ENCODE measurements at regions not wholly inside any gene's neighbourhood (a gene's known extent, or its start where the extent isn't known, plus 50 kb on each side); places are given as distances from the start of the nearest gene placed in this dataset.
"Not testable (repeated sequence)": the region's sequence is repeated elsewhere in the genome, so short reads cannot be mapped to it uniquely, and the experiment has no call there.

GRCh38 chr6:153984811-153985210, 54.2 kb upstream of the OPRM1 start:
- no peaks in the 10 kb centered on the region for H3K9me3 Mint-ChIP-seq
- DNase-seq, result no peak
- no peaks in the 10 kb centered on the region for H3K36me3 Mint-ChIP-seq
- H3K27ac Mint-ChIP-seq, result no peak overlapping the region
- peaks cover 5% of the 10 kb centered on the region for H3K27me3 Mint-ChIP-seq
- H3K4me1 Mint-ChIP-seq, result no peaks in the 10 kb centered on the region
- H3K4me3 Mint-ChIP-seq, result no peak overlapping the region

DNA sequence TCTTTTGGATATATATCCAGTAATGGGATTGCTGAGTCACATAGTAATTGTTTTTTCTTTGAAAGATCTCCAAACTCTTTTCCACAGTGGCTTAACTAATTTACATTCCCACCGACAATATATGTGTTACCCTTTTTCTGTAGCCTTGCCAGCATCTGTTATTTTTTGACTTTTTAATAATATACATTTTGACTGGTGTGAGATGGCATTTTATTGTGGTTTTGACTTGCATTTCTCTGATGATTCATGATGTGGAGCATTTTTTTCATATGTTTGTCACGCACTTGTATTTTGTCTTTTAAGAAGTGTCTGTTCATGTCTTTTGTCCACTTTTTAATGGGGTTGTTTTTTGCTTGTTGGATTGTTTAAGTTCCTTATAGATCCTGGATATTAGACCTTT, 58.9 kb upstream of the OPRM1 start:
- Mint-ChIP-seq H3K4me1 (peaks cover 3% of the 10 kb centered on the region), H3K27ac (no peak overlapping the region)

DNA sequence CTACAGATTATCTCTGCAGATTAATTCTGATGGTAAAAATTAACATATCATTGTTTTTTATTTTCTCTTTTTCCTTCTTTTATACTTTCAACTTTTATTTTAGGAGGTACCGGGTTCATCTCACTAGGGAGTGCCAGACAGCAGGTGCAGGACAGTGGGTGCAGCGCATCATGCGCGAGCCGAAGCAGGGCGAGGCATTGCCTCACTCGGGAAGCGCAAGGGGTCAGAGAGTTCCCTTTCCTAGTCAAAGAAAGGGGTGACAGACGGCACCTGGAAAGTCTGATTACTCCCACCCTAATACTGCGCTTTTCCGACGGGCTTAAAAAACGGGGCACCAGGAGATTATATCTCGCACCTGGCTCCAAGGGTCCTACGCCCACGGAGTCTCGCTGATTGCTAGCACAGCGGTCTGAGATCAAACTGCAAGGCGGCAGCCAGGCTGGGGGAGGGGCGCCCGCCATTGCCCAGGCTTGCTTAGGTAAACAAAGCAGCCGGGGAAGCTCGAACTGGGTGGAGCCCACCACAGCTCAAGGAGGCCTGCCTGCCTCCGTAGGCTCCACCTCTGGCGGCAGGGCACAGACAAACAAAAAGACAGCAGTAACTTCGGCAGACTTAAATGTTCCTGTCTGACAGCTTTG, 60.0 kb upstream of the OPRM1 start:
- not testable (repeated sequence) for H3K4me1 Mint-ChIP-seq, H3K27me3 Mint-ChIP-seq, H3K4me3 Mint-ChIP-seq, H3K9me3 Mint-ChIP-seq, H3K36me3 Mint-ChIP-seq, H3K27ac Mint-ChIP-seq, DNase-seq

More for the DNA sequence above, 58.9 kb upstream of the OPRM1 start:
- Mint-ChIP-seq H3K36me3 (no peaks in the 10 kb centered on the region), H3K9me3 (peaks cover 1% of the 10 kb centered on the region), H3K4me3 (no peak overlapping the region), H3K27me3 (no peaks in the 10 kb centered on the region)
- no peak for DNase-seq

DNA sequence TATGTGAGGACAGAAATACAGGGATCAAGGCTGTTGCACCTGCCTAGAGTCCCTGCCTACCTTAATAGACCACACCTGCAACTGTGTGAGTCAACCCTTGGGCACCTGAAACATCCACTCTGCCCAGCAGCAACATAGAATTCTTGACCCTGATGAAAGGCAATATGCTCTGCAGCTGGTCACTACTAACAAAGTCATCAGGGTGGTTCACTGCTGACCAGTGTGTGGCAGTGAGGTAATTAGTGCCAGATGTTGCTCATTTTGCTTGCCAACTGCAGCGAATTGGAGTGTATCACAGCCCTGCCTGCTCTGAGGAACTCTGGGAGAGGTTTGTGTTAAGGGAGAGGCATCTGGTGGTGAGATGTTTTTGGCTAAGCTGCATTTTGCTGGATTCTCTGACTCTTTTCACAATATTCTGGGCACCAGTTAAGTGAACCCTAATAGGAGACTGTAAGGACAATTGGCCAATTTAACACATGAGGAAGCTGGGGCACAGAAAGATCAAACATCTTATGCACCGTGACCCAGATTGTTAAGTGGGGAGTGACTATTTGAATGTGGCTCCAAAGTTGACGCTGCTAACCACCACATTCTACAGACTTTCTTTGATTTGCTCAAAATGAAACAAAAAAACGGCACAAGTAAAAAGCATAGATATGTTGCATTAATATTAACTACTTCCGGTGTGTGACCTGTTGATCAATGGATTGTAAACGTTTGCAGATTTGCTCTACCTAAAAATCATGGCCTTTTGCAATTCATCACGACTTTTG, 61.9 kb upstream of the OPRM1 start:
- H3K4me1 Mint-ChIP-seq, result peaks cover 3% of the 10 kb centered on the region
- H3K27me3 Mint-ChIP-seq, result no peaks in the 10 kb centered on the region
- H3K9me3 Mint-ChIP-seq, result peaks cover 1% of the 10 kb centered on the region
- H3K36me3 Mint-ChIP-seq, result no peaks in the 10 kb centered on the region
- DNase-seq, result no peak
- no peak overlapping the region for H3K4me3 Mint-ChIP-seq
- H3K27ac Mint-ChIP-seq, result no peak overlapping the region

GRCh38 chr6:153966001-153966400, 73.0 kb upstream of the OPRM1 start:
- peaks cover 9% of the 10 kb centered on the region for H3K4me1 Mint-ChIP-seq
- no peak overlapping the region for H3K4me3 Mint-ChIP-seq
- H3K27me3 Mint-ChIP-seq, result no peaks in the 10 kb centered on the region
- H3K27ac Mint-ChIP-seq, result no peak overlapping the region
- no peaks in the 10 kb centered on the region for H3K9me3 Mint-ChIP-seq
- no peaks in the 10 kb centered on the region for H3K36me3 Mint-ChIP-seq
- no peak for DNase-seq

GRCh38 chr6:153963352-153963751, 75.7 kb upstream of the OPRM1 start:
- Mint-ChIP-seq H3K4me1 (peaks cover 9% of the 10 kb centered on the region), H3K36me3 (no peaks in the 10 kb centered on the region), H3K9me3 (no peaks in the 10 kb centered on the region), H3K4me3 (no peak overlapping the region), H3K27me3 (no peaks in the 10 kb centered on the region), H3K27ac (no peak overlapping the region)
- no peak for DNase-seq

DNA sequence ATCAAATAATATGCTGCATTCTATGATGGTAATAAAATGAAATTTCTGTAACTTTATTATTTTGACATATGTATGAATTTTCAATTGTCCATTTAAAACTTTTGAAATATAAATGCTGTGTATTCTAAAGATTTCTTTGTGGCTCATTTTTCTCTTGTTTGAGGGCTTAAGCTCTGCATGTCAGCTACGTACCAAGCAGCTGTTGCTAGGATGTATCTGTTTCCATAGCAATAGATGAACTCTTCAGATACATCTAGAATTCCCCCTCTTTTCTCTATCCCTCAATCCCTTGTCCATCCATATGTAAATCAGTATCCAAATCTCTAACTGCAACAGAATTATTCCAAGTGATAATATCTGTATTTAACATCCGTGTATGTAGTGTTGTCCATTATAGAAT, 76.5 kb upstream of the OPRM1 start:
- Mint-ChIP-seq H3K27ac (no peak overlapping the region), H3K9me3 (no peaks in the 10 kb centered on the region), H3K4me3 (no peak overlapping the region), H3K4me1 (peaks cover 9% of the 10 kb centered on the region), H3K36me3 (no peaks in the 10 kb centered on the region), H3K27me3 (peaks cover 2% of the 10 kb centered on the region)
- DNase-seq, result no peak

DNA sequence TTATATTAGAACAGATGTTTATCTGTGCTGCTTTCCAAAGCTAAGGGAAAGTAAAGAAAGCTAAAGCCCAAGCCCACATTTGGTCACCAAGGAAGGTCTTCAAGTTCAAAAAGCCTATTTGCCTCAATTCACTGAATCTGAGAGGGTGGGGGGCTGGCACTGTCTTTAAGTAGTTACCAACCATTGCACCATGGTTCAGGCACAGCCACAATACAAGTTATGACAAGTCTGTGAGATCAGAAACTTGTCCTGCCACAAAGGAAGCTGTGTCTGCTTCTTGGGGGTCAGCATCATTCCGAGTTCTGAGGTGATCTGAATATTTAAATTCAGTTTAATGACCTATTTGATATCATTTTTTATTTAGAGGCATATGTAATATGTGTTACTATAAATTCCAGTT, 78.3 kb upstream of the OPRM1 start:
- H3K9me3 Mint-ChIP-seq, result no peaks in the 10 kb centered on the region
- H3K4me1 Mint-ChIP-seq, result peaks cover 4% of the 10 kb centered on the region
- H3K27me3 Mint-ChIP-seq, result peaks cover 3% of the 10 kb centered on the region
- no peak overlapping the region for H3K4me3 Mint-ChIP-seq
- no peak for DNase-seq
- H3K36me3 Mint-ChIP-seq, result no peaks in the 10 kb centered on the region
- no peak overlapping the region for H3K27ac Mint-ChIP-seq

DNA sequence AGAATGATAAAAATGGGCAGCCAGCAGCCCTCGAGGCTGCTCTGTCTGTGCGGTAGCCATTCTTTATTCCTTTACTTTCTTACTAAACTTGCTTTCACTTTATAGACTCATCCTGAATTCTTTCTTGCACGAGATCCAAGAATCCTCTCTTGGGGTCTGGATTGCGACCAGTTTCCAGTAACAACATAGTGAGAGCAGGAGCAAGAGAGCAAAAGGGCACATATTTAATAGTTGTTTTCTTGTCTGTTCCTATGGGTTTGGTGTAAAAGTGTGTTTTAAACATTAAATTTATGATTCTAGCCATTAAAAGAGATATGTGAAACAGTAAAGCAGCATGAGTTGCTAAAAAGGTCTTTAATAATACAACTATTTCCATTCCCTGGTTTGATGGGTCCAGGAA, 78.8 kb upstream of the OPRM1 start:
- H3K9me3 Mint-ChIP-seq, result no peaks in the 10 kb centered on the region
- no peaks in the 10 kb centered on the region for H3K4me1 Mint-ChIP-seq
- H3K4me3 Mint-ChIP-seq, result no peak overlapping the region
- peaks cover 3% of the 10 kb centered on the region for H3K27me3 Mint-ChIP-seq
- H3K27ac Mint-ChIP-seq, result no peak overlapping the region
- H3K36me3 Mint-ChIP-seq, result no peaks in the 10 kb centered on the region
- DNase-seq, result no peak

GRCh38 chr6:153959276-153959675, 79.8 kb upstream of the OPRM1 start:
- no peak for DNase-seq
- H3K4me1 Mint-ChIP-seq, result no peaks in the 10 kb centered on the region
- H3K36me3 Mint-ChIP-seq, result no peaks in the 10 kb centered on the region
- H3K9me3 Mint-ChIP-seq, result no peaks in the 10 kb centered on the region
- no peak overlapping the region for H3K4me3 Mint-ChIP-seq
- no peak overlapping the region for H3K27ac Mint-ChIP-seq
- H3K27me3 Mint-ChIP-seq, result peaks cover 7% of the 10 kb centered on the region

GRCh38 chr6:153958860-153959259, 80.2 kb upstream of the OPRM1 start:
- Mint-ChIP-seq H3K4me3 (no peak overlapping the region), H3K27ac (no peak overlapping the region), H3K36me3 (no peaks in the 10 kb centered on the region), H3K9me3 (no peaks in the 10 kb centered on the region), H3K27me3 (peaks cover 7% of the 10 kb centered on the region), H3K4me1 (no peaks in the 10 kb centered on the region)
- DNase-seq, result no peak

DNA sequence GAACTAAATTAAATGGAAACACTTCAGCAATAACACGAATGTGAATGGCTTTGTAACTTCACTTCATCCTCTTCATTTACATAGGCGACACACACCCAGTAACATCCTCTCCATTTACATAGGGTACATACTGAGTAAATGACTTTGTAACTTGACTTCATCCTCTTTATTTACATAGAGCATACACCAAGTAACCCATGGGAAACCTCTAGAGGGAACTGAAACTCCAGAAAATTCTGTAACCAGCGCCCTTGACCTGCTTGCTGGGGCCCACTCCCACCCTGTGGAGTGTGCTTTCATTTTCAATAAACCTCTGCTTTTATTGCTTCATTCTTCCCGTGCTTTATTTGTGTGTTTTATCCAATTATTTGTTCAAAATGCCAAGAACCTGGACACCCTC, 81.6 kb upstream of the OPRM1 start:
- H3K4me3 Mint-ChIP-seq, result no peak overlapping the region
- no peaks in the 10 kb centered on the region for H3K9me3 Mint-ChIP-seq
- H3K27ac Mint-ChIP-seq, result no peak overlapping the region
- no peaks in the 10 kb centered on the region for H3K4me1 Mint-ChIP-seq
- peaks cover 7% of the 10 kb centered on the region for H3K27me3 Mint-ChIP-seq
- DNase-seq, result no peak
- no peaks in the 10 kb centered on the region for H3K36me3 Mint-ChIP-seq

- Mint-ChIP-seq H3K27ac (no peak overlapping the region), H3K9me3 (no peaks in the 10 kb centered on the region), H3K36me3 (no peaks in the 10 kb centered on the region), H3K4me3 (no peak overlapping the region), H3K4me1 (no peaks in the 10 kb centered on the region), H3K27me3 (peaks cover 7% of the 10 kb centered on the region)
- no peak for DNase-seq
Measured at GRCh38 chr6:153956808-153957207, 82.2 kb upstream of the OPRM1 start.

- Mint-ChIP-seq H3K36me3 (no peaks in the 10 kb centered on the region), H3K4me1 (no peaks in the 10 kb centered on the region), H3K27me3 (peaks cover 10% of the 10 kb centered on the region), H3K27ac (no peak overlapping the region), H3K4me3 (no peak overlapping the region), H3K9me3 (no peaks in the 10 kb centered on the region)
- DNase-seq, result no peak
Measured at GRCh38 chr6:153949616-153950015, 89.4 kb upstream of the OPRM1 start.

DNA sequence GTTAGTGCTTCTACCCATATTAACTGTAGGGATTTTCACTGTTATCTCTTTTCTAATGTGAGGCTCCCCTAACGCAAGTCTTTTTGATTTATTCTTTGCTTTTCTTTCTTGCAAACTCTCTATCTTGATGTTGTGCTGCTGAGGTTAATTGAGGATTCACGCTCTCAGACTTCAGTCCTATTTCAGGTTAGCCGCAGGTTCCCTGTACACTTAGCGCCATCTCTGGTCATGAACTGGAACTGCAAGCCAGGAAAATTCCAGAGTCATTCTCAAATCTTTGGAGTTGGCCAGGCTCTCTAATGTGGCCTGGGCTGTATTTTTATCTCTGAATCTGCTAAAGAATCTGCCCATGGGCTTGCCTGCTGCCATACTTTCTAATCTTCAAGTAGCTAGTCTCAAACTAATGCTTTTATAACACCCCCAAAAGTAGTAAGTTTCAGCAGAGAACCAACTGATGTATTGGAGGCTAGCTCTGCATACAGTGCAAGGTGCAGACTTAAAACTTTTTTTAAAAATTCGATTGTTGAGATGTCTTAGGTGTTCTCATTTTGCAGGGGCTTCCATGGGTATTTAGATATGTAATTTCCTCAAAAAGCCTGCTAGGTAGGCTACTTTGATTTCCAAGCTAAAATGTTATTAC, 91.1 kb upstream of the OPRM1 start:
- no peaks in the 10 kb centered on the region for H3K4me1 Mint-ChIP-seq
- no peak overlapping the region for H3K4me3 Mint-ChIP-seq
- peaks cover 13% of the 10 kb centered on the region for H3K27me3 Mint-ChIP-seq
- H3K27ac Mint-ChIP-seq, result no peak overlapping the region
- DNase-seq, result no peak
- H3K36me3 Mint-ChIP-seq, result no peaks in the 10 kb centered on the region
- no peaks in the 10 kb centered on the region for H3K9me3 Mint-ChIP-seq

GRCh38 chr6:153944201-153944600, 94.8 kb upstream of the OPRM1 start:
- Mint-ChIP-seq H3K4me3 (no peak overlapping the region), H3K27me3 (peaks cover 5% of the 10 kb centered on the region), H3K36me3 (no peaks in the 10 kb centered on the region), H3K4me1 (peaks cover 2% of the 10 kb centered on the region), H3K9me3 (no peaks in the 10 kb centered on the region), H3K27ac (no peak overlapping the region)
- no peak for DNase-seq
